GM10248 (cell line): ENCODE measurements at regions not wholly inside any gene's neighbourhood (a gene's known extent, or its start where the extent isn't known, plus 50 kb on each side); places are given as distances from the start of the nearest gene placed in this dataset.

Experiments
- CTCF ChIA-PET: fragments of 300-600 bp; sonication (Branson Sonifier 250); formaldehyde crosslinking; extraction: SDS; loops from one replicate; lab custom pipeline; 2021; ENCODE audit warnings: antibody characterized with exemption; lab: Yijun Ruan, JAX
- POLR2A ChIA-PET: fragments of 350-650 bp; sonication (Branson Sonifier 250); formaldehyde crosslinking; extraction: SDS; loops from one replicate; lab custom pipeline; 2020; ENCODE audit warnings: antibody characterized with exemption; lab: Yijun Ruan, JAX
- DNase-seq: peaks from one replicate; pipeline ENCODE4 v3.0.0; 2012; ENCODE audit errors: extremely low spot score
- CTCF ChIP-seq: IDR thresholded peaks from 2 replicates; pipeline ENCODE4 v1.5.1; 2012; ENCODE audit warnings: mild to moderate bottlenecking, low read depth; ENCODE audit errors: extremely low read depth, missing control alignments, control extremely low read depth

GRCh38 chr10:88089498-88089897 is 226.1 kb downstream of the PTEN start:
- TF ChIP-seq CTCF = no peak
- no peak for DNase-seq
- POLR2A ChIA-PET = no interaction called here
- CTCF ChIA-PET = interaction anchor here (0.8 to 5.4 kb wide), 3 partner anchors 11 to 23 kb away, joined by 3 to 33 read pairs (median 4); no protein-coding TSS in a partner anchor

GRCh38 chr10:88090568-88091214 is 227.3 kb downstream of the PTEN start:
- ChIA-PET CTCF (interaction anchor here (0.8 to 5.4 kb wide), 21 partner anchors 8 to 296 kb away, joined by 3 to 33 read pairs (median 4); no protein-coding TSS in a partner anchor), POLR2A (no interaction called here)
- no peak for TF ChIP-seq CTCF
- peak; percentile 44 for DNase-seq

- POLR2A ChIA-PET = no interaction called here
- TF ChIP-seq CTCF = no peak
- CTCF ChIA-PET = interaction anchor here (0.8 to 5.4 kb wide), 23 partner anchors 9 to 296 kb away, joined by 3 to 33 read pairs (median 4); no protein-coding TSS in a partner anchor
- peak; percentile 68 for DNase-seq
Measured at GRCh38 chr10:88091490-88092061, 228.2 kb downstream of the PTEN start.

- CTCF ChIA-PET = interaction anchor here (0.9 to 5.4 kb wide), 12 partner anchors 8 to 90 kb away, joined by 3 to 33 read pairs (median 8); no protein-coding TSS in a partner anchor
- TF ChIP-seq CTCF = no peak
- no peak for DNase-seq
- POLR2A ChIA-PET = no interaction called here
Measured at GRCh38 chr10:88092265-88092664, 228.8 kb downstream of the PTEN start.

- DNase-seq = no peak
- TF ChIP-seq CTCF = no peak
- ChIA-PET POLR2A (no interaction called here), CTCF (interaction anchor here (1.8 to 5.4 kb wide), 5 partner anchors 12 to 20 kb away, joined by 3 to 33 read pairs (median 9); no protein-coding TSS in a partner anchor)
Measured at GRCh38 chr10:88092973-88093372, 229.5 kb downstream of the PTEN start.

- TF ChIP-seq CTCF = no peak
- POLR2A ChIA-PET = interaction anchor here (0.5 kb wide), 1 partner anchor 136 kb away, joined by 3 read pairs; no protein-coding TSS in a partner anchor
- no peak for DNase-seq
- CTCF ChIA-PET = interaction anchor here (1.3 to 1.8 kb wide), 4 partner anchors 10 to 18 kb away, joined by 3 to 9 read pairs (median 3); no protein-coding TSS in a partner anchor
Measured at GRCh38 chr10:88094795-88095194, 231.4 kb downstream of the PTEN start.
